ENCODE measurements at regions not wholly inside any gene's neighbourhood (a gene's known extent, or its start where the extent isn't known, plus 50 kb on each side); places are given as distances from the start of the nearest gene placed in this dataset.
"Not testable (repeated sequence)": the region's sequence is repeated elsewhere in the genome, so short reads cannot be mapped to it uniquely, and the experiment has no call there.

DNA sequence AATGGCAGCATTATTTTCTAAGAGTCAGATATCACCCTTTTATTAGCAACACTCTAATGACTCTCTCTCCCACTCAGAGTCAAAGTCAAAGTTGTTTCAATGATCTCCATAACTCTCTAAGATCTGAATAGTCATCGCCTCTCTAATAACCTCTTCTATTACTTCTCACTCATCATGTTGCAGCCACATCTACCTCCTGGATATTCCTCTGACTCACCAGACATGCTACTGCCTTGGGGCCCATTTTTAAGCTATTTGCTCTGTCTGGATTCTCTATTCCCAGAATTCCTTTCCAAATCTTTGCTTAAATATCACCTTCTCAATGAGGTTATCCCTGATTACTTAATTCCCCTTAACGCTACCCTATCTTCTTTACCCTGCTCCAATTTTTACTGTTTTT is 391.8 kb upstream of the MAGEB16 start:
- DNase-seq (ENCODE audit: low read depth): no peak

DNA sequence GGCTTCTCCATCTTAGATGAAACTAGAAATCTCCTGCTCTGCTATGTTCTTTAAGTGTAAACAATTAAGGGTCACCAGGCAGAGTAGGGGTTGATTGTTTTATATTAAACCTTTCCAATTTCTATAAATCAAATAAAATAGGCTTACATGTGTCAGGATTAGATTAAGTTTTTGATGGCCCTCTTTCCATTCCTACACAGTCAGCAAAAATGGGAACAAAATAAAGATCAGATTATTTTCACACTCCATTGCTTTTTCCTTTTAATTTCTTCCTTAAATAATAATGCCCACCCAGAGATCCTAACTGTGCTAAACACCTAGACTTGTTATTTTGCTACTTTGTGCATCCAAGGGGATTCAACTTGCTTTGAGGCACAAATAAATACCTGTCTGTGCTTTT is 381.4 kb upstream of the MAGEB16 start:
- DNase-seq (ENCODE audit: low read depth): no peak

DNA sequence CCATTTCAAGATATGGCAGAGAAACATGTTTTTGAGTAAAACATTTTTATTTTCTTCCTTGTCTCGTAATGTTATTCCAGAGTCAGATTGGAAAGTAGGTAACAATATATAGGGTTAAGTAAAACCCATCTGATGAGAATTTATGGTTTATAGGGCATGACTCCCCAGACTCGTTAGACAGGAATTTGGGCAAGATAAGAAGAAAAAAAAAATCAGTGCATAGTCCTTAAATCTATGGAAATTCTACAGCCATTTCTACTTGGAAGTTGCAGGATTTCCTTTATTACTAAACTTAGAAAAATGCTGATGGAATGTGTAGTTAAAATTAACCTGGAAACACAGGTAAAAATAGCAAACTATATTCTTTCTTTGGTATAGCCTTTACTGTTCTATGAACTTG is 366.1 kb upstream of the MAGEB16 start:
- DNase-seq (ENCODE audit: low read depth): no peak

DNA sequence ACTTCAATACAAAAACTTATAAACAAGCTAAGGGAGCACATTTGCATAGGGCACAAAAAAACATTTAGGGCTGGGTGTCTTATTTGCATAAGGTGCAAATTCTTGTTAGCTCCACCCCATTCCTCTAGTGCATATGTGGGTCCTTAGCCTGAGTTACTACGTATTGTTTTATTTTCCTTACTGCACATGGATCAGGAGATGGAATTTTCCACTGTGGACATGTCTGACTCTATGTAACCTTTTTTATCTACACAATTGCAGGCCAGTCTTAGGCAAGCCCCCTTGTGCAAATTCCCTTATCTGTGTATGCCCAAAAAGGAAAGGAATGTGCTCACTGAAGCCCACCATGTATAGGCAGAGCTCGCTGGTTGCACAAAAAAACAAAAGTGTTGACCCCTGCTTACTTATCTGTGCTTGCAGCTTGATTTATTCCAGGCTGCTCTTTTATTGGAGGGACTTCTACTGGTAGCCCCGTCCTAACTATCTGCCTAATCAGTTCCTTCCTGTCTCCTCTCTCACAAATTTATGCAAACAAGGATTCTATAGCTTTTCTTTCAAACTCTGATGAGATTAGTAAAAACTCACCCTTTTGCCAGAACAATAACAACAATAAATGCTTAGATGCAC is 359.0 kb upstream of the MAGEB16 start:
- DNase-seq (ENCODE audit: low read depth): no peak

DNA sequence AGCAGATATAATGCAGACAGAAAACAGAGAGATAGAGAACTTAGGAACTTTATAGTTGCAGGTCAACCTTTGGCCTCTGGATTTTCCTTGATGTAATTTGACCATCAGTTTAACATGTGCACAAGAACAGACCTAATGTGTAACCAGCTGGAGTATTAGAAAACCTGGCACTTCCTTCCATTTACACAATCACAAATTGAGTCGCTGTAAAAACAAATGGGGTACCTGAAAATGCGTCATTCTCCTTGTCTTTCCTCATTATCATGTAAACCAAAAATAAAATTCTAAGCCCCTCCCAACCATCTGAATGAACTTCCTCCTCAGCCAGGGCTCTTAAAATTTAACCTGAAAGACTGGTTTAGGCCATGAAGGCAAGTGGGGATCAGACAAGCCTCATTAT is 358.4 kb upstream of the MAGEB16 start:
- DNase-seq (ENCODE audit: low read depth): no peak

DNA sequence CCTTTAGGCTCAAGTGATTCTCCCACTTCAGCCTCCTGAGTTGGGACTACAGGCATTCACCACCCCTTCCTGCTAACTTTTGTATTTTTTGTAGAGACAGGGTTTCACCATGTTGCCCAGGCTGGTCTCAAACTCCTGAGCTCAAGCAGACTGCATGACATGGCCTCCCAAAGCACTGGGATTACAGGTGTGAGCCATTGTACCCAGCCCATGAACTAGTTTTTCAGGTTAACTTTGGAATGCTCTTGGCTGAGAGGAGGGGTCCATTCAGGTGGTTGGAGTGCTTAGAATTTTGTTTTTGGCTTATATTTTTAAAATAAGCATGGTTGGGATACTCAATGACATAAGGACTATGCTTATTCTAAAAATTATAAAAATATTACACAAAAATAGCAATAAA is 355.7 kb upstream of the MAGEB16 start:
- DNase-seq (ENCODE audit: low read depth): no peak

DNA sequence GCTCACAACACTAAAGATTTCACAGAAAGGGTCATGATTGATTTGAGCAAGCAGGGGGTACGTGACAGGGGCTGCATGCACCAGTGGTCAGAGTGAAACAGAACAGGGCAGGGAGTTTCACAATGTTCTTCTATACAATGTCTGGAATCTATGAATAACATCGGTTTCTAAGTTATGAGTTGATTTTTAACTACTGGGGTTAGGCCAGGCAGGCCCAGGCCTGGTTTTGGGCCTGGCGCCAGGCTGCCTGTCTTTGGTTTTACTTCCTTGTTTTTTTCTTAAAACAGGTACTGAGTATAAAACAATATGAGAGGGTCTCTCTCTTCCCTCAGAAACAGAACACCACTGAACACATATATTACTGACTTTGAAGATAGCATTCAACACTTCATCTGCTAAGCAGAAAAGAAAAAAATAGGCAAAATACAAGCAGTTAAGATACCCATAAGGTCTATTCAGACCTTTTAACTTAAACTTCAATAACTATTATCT is 355.0 kb upstream of the MAGEB16 start:
- DNase-seq (ENCODE audit: low read depth): not testable (repeated sequence)

DNA sequence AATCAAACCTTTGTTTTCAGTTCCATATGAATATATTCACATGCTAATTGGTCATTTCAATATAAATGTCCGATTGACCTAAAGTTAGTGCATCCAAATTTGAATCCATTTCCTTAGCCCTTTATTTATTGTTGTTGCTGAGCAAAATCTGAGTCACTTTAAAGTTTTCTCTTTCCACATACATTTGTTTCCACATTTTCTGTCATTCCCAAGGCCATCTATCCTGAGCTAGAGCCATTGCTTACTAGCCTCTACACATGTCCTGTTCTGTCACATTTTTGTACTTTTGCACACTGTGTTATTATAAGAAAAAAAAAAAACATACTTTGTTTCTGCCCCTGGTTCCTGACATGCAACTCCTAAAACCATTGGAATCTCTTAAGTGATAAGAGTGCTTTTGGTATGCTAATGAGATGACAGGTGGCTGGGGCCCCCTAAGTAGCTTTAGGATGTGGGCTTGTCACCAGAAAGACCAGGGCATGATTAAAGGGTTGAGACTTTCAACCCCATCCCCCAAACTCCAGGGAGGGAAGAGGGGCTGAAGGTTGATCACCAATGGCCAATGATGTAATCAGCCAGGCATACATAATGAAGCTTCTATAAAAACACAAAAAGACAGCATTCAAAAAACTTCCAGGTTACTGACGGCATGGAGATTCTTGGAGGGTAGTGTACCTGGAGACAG is 353.3 kb upstream of the MAGEB16 start:
- DNase-seq (ENCODE audit: low read depth): no peak

DNA sequence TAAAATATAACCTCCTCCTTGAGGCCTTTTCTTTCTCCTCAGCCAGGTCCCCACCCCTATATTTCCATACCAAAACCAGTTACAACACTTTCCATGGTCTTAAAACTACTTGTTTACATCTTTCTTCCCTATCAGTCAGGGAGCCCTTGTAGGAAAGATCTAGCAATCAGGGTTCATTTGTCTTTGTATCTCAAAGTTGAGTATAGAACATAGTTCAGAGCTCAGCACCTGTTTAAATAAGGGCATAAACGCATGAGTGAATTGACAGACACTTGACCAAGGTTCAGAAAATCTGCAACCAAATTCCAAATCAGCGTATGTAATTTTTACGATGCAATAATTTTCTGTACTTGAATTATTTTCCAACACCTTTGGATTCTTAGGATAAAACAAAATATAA is 352.2 kb upstream of the MAGEB16 start:
- no peak for DNase-seq (ENCODE audit: low read depth)

DNA sequence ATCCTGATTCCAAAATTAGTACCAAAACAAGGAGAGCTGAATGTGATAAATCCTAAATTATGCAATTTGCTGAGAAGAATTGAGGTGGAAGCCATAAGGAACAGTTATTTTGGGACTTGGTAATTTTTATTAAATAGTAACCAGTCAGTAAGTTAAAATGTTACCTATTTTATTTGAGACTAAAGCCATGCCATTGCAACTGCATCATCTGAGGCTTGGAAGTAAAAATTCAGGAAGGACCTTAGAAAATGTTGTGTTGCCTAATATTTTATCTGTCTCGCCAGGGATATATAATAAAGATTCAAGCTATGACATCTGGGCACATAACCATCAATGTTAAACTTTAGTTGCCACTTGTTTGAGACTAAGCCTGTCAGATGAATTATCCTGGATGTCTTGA is 341.3 kb upstream of the MAGEB16 start:
- no peak for DNase-seq (ENCODE audit: low read depth)

DNA sequence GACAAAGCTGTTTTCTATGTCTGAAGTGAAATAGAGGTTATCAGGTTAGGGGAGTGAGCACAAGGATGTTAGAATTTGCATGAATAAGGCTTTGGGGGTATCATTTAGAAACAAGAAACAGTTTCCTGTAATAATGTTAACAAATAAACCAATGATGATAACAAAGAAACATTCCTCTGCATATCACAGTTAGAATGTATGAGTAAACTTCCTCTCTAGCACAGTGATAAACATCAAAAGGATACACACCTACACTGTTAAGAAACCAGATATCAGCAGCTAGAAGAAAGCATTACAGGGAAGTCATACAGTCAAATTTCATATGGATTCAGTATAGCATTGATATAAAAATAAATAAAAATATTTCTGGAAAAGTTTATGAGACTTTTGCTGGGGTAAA is 340.0 kb upstream of the MAGEB16 start:
- DNase-seq (ENCODE audit: low read depth): no peak

DNA sequence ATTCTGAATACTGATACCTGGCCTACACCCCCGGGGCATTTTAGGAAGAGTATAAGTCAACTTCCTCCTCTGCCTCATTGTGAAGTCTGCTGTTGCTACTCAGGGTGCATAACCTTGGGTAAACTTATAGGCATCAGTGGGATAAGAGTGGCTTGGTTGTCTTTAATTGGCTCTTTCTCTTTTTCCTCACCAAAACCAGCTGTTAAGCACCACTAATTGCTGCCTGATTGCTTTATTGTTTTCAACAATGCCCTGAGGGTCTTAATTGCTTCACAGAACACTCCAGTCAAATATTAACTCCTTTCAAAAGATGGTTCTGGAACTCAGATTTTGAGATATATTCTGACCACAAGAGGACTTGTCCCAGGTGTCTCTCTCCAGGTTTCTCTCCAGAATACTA is 337.0 kb upstream of the MAGEB16 start:
- no peak for DNase-seq (ENCODE audit: low read depth)

DNA sequence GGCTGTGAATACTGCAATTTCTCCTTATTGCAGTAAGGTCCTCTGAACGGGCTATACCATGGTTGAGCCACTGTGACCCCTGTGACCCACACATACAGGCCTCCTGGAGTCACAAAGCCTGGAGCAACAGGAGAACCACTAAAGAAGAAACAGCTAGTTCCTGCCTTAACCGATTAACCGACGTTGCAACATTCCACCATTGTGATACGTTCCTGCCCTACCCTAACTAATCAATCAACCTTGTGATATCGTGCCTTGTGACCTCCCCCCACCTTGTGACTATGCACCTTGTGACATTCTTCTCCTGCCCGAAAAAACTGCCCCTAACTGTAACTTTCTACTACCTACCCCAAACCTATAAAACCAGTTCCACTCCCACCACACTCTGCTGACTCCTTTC is 301.5 kb upstream of the MAGEB16 start:
- not testable (repeated sequence) for DNase-seq (ENCODE audit: low read depth)

DNA sequence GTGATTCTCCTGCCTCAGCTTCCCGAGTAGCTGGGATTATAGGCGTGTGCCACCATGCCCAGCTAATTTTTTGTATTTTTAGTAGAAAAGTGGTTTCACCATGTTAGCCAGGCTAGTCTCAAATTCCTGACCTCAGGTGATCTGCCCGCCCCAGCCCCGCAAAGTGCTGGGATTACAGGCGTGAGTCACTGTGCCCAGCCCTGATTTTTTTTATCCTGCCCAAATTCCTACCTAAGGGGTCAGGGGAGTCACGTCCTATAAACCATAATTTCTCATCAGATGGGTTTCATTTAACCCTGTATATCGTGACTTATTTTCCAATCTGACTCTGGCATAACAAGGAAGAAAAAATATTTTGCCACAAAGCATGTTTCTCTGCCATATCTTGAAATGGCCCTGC is 300.7 kb upstream of the MAGEB16 start:
- not testable (repeated sequence) for DNase-seq (ENCODE audit: low read depth)

DNA sequence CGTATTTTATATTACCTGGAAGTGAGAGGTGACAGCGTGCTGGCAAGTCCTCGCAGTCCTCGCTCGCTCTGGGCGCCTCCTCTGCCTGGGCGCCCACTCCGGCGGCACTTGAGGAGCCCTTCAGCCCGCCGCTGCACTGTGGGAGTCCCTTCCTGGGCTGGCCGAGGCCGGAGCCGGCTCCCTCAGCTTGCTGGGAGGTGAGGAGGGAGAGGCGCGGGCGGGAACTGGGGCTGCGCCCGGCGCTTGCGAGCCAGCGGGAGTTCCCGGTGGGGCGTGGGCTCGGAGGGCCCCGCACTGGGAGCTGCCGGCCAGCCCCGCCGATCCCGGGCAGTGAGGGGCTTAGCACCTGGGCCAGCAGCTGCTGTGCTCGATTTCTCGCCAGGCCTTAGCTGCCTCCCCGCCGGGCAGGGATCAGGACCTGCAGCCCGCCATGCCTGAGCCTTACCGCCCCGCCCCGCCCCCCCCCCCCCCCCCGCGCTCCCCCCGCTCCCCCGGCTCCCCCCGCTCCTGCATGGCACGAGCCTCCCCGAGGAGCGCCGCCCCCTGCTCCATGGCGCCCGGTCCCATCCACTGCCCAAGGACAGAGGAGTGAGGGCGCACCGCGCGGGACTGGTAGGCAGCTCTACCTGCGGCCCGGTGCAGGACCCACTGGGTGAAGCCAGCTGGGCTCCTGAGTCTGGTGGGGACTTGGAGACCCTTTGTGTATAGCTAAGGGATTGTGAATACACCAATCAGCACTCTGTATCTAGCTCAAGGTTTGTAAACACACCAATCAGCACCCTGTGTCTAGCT is 298.9 kb upstream of the MAGEB16 start:
- no peak for DNase-seq (ENCODE audit: low read depth)

DNA sequence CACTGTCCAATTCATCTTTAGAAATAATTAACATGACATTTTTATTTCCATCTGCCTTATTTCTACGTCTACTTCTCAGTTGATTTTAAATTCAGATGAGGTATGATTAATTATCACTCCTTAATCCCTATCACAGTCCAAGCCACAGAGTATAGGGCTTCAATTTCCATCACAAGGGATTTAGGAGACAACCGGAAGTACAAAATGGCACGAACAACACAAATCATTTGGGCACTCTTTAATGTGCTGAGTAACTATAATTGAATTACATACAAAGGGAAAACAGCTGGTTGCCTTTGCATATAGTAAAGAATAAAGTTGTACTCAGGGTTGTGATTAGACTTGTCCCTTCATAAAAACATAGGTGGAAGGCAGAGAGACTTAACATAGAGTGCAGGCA is 290.4 kb upstream of the MAGEB16 start:
- no peak for DNase-seq (ENCODE audit: low read depth)

DNA sequence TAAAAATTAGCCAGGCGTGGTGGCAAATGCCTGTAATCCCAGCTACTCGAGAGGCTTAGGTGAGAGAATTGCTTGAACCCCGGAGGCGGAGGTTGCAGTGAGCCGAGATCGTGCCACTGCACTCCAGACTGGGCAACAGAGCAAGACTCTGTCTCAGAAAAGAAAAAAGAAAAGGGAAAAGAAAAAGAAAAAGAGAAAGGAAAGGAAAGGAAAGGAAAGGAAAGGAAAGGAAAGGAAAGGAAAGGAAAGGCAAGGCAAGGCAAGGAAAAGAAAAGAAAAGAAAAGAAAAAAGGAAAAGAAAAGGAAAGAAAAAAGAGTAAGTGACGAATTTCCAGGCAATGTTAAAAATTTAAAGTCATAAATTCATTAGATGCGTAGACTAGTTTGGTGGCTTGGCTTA is 250.1 kb upstream of the MAGEB16 start:
- not testable (repeated sequence) for DNase-seq (ENCODE audit: low read depth)

DNA sequence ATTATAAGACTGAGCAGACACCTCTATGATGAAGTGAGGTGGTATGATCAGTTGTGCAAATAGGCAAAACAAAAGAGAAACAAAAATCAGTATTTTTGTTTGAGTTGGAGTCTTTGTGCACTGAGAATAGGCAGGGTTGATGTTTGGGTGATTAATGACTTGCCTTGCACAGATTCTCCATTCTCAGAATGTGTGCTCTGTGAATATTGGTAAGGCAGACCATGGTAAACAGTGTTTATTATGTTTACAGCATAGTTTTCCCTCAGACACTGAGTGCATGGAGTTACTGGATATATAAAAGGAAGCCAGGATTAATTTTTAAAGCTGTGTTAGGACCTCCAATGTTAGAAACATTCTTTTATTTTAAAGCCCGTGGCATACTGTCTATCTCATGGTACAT is 240.2 kb upstream of the MAGEB16 start:
- no peak for DNase-seq (ENCODE audit: low read depth)

DNA sequence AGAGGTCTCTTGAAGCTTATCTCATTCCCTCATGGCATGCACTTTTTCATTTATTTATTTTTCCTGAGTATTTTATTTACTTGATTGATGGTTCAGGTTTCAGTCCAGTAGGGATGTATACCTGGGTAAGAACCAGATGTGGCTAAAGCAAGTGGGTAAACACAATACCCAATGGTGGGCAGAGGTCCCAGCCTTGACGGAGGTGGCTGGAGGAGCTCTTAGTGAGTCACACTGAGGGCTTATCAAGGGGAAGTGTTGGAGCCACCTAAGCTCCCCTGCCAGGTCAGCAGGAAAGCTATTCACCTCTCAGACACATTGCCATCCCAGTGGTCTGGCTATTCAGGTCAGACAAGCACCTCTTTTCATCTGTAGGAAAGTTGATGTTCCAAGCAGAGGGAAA is 236.2 kb upstream of the MAGEB16 start:
- no peak for DNase-seq (ENCODE audit: low read depth)

DNA sequence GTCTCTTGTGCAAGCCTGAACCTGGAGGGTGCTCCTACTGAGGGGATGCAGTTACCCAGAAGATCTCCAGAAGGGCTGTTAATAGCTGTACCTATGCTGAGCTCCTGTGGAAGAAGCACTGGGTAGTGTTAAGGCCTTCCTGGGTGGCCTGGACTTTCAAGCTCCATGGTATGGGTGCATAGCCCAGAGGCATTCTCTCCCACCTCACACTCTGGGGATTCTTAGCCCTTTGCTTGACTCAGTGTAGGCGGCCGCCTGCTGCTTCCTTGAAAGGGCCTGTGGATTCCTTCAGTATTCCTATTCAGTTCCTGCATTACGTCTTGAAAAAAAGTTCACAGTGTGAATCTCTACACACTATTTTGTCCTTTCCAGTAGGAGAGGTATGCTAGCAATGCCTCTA is 235.7 kb upstream of the MAGEB16 start:
- no peak for DNase-seq (ENCODE audit: low read depth)

DNA sequence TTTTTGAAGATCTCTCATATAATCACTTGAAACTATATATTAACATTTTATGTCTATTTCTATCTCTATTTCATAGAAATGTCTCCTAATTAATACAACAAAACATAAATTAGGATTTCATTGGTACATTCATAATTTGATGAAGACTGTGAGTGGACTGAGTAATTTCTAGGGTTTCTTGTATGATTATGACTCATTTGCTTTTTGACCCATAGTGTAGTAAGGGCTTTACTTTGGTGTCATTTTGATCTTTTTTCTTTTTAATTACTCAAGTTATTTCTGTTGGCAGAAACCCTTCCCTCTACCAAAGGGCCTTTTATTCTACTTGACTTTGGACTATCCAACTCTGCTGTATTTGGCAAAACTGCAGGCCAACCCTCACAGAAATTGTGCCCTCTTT is 207.9 kb upstream of the MAGEB16 start:
- DNase-seq (ENCODE audit: low read depth): no peak

DNA sequence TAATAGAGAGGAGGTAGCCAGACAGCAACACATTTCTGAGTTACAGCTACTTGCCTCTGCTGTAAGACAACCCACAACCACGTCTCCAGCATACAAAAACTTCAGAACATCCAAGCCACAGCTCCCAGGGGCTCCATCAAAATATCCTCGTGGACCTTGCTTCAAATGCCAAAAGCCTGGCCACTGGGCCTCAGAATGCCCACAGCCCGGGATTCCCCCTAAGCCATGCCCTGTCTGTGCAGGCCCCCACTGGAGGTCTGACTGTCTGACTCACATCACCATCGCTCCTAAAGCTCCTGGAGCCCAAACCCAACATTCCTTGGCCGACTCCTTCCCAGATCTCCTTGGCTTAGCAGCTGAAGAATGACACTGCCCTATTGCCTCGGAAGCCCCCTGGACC is 186.6 kb upstream of the MAGEB16 start:
- DNase-seq (ENCODE audit: low read depth): not testable (repeated sequence)

DNA sequence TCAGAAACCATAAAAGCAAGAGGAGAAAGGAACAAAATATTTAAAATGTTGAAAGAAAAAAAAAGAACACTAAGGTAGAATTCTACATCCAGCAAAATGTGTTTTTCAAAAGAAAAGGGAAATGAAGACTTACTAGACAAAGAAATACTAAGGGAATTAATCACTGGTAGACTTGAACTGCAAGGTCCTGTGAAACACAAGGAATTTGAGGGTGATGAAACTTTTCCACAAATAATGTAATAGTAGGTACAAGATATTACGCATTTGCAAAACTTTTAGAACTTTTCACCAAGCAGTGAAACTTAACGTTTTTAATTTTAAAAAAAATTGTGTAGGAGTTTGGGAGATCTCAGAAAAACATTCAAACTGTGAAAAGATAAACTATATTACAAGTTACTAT is 180.3 kb upstream of the MAGEB16 start:
- no peak for DNase-seq (ENCODE audit: low read depth)
